ENCODE measurements at regions not wholly inside any gene's neighbourhood (a gene's known extent, or its start where the extent isn't known, plus 50 kb on each side); places are given as distances from the start of the nearest gene placed in this dataset.
"Not testable (repeated sequence)": the region's sequence is repeated elsewhere in the genome, so short reads cannot be mapped to it uniquely, and the experiment has no call there.

GRCh38 chr1:149635290-149635899 lies 51.7 kb downstream of the PPIAL4C start:
- H3K27me3 Mint-ChIP-seq; H3K9me3 Mint-ChIP-seq; H3K36me3 Mint-ChIP-seq (ENCODE audit: low read depth); intact Hi-C loops (cut with micrococcal nuclease): not testable (repeated sequence)
- H3K27ac Mint-ChIP-seq = peak overlapping the region; percentile 99
- peak overlapping the region; percentile 84 for H3K4me3 Mint-ChIP-seq
- H3K4me1 Mint-ChIP-seq = peaks cover 25% of the 10 kb centered on the region
- DNase-seq = peak; percentile 73

DNA sequence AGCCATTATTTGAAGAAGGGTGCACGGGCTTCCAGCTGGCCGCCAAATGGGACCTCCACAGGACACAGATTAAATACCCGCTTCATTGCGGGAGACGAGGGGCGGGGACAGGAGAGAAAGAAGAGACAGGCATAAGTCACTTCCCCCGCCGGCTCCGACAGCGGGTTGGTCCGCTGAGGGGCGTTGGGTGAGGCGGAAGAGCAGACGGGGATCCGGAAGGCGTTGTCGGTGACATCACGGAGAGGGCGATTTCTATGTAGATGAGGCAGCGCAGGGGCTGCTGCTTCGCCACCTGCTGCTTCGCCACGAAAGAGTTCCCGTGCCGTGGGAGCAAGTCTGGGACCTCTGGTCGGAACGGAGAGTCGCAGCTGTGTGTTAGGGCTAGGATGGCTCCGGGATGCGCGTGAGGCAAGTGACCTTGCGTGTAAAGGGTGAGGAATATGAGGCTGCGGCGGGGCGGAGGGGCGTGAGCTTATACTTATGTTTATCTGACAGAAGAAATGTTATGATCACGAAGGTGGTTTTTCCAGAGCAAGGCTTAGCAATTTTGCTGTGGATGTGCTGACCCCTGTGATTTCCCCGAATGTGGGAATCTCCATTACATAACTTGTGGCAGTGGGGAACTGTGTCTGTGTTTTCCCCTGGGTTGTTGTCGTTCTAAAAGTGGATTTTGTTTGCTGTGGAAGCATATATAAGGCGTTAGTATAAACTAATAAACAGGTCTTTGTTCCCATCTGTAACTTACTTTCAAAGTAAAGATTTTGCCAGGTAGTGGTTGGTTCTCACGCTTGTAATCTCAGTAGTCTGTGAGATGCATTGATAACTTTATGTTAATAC lies 52.9 kb downstream of the PPIAL4C start:
- intact Hi-C loops (cut with micrococcal nuclease); H3K27me3 Mint-ChIP-seq; H3K36me3 Mint-ChIP-seq (ENCODE audit: low read depth); H3K9me3 Mint-ChIP-seq: not testable (repeated sequence)
- peak overlapping the region; percentile 84 for H3K4me3 Mint-ChIP-seq
- H3K4me1 Mint-ChIP-seq = peaks cover 29% of the 10 kb centered on the region
- peak overlapping the region; percentile 99 for H3K27ac Mint-ChIP-seq
- peak; percentile 97 for DNase-seq

DNA sequence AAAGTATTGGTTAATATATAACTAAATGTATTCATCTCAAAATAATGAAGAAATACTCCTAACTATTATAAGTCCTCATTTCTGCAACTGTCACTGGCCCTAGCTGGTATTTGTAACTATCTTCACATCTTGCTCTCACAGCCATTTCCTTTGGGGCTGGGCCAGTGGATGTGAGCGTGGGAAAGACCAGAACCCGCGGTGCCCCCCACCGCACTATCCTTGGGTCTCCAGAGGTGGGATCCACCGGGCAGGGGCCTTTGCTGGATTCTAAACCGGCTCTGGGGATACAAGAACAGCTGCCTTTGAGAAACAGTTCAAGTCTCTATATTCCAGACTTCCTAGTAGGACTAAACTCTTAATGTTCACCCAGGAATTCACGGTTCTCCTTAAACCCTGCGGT lies 54.8 kb downstream of the PPIAL4C start:
- H3K9me3 Mint-ChIP-seq; H3K36me3 Mint-ChIP-seq (ENCODE audit: low read depth); intact Hi-C loops (cut with micrococcal nuclease); H3K27me3 Mint-ChIP-seq; DNase-seq; H3K4me3 Mint-ChIP-seq: not testable (repeated sequence)
- Mint-ChIP-seq H3K4me1 (peaks cover 28% of the 10 kb centered on the region), H3K27ac (peak overlapping the region; percentile 37)

GRCh38 chr1:149638901-149639658 lies 55.4 kb downstream of the PPIAL4C start:
- H3K27me3 Mint-ChIP-seq; H3K4me3 Mint-ChIP-seq; intact Hi-C loops (cut with micrococcal nuclease); H3K9me3 Mint-ChIP-seq; H3K36me3 Mint-ChIP-seq (ENCODE audit: low read depth); H3K27ac Mint-ChIP-seq: not testable (repeated sequence)
- H3K4me1 Mint-ChIP-seq = peaks cover 25% of the 10 kb centered on the region
- DNase-seq = peak; percentile 60

DNA sequence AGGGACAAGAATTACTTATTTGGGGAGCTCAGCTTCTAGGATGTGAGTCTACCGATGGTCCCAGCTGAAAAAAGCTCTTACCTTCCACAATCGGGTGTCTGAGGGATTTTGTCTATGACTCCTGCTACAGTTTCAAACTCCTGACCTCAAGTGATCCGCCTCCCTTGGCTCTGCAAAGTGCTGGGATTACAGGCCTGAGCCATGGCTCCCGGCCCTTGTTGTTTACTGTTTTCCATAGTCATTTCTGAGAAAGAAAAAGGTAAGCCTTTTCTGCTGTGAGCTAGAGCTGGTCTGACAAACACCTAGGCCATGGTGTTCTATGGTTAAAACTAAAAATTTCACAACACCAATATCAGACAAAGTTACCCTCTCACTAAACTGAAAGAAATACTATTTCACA lies 57.5 kb downstream of the PPIAL4C start:
- DNase-seq; H3K4me3 Mint-ChIP-seq; H3K27me3 Mint-ChIP-seq; H3K36me3 Mint-ChIP-seq (ENCODE audit: low read depth); H3K9me3 Mint-ChIP-seq; intact Hi-C loops (cut with micrococcal nuclease); H3K27ac Mint-ChIP-seq: not testable (repeated sequence)
- peaks cover 22% of the 10 kb centered on the region for H3K4me1 Mint-ChIP-seq

DNA sequence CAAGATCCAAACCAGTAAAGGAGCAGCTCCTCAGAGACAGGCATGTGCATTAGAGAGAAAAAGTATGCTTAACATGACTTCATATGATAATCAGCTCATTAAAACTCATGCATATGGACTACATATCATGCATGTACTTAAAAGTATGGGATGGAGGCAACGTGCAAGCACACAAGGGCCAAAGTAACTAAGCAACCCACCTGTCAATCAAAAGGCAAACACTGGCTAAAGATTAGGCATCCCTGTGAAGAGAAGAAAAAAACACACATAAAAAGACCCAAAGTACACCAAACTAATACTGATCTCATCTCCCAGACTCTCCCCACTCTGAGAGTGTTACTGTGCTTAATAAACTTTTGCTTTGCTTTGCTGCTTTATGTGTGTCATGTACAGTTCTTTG lies 61.2 kb downstream of the PPIAL4C start:
- H3K4me3 Mint-ChIP-seq; H3K27ac Mint-ChIP-seq; DNase-seq; intact Hi-C loops (cut with micrococcal nuclease); H3K27me3 Mint-ChIP-seq; H3K9me3 Mint-ChIP-seq; H3K36me3 Mint-ChIP-seq (ENCODE audit: low read depth); H3K4me1 Mint-ChIP-seq: not testable (repeated sequence)

DNA sequence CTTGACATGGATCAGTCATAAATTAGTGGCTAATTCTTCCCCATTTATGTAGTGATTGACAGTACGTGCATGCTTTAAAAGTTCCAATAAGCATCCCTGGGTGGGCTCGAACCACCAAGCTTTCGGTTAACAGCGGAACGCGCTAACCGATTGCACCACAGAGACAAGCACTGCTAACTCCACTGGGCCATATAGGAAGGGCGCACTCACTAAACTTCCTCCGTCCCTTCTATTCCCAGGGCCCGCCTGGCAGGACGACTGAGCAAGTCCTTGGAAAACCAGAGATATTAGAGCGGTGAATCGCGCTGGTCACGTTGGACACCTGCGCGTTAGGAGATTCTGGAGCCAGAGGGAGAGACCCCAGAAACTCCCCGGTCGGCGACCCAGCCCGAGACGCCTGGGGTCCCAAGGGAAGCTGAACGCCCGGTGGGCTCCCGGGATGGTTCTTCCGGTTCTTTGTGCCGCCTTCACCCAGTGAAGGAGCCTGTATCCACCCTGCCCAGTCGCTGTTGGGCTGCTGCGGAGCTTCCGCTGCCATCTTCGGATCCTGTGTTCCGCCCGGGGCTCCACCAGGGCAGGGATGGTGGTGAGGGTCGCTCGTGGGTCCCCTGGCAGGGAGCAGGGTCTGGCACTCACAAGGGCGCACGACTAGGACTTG lies 62.8 kb downstream of the PPIAL4C start:
- peak; percentile 60 for DNase-seq
- H3K36me3 Mint-ChIP-seq (ENCODE audit: low read depth); H3K4me1 Mint-ChIP-seq; intact Hi-C loops (cut with micrococcal nuclease); H3K27me3 Mint-ChIP-seq; H3K9me3 Mint-ChIP-seq: not testable (repeated sequence)
- Mint-ChIP-seq H3K27ac (peak overlapping the region; percentile 72), H3K4me3 (peak overlapping the region; percentile 87)

DNA sequence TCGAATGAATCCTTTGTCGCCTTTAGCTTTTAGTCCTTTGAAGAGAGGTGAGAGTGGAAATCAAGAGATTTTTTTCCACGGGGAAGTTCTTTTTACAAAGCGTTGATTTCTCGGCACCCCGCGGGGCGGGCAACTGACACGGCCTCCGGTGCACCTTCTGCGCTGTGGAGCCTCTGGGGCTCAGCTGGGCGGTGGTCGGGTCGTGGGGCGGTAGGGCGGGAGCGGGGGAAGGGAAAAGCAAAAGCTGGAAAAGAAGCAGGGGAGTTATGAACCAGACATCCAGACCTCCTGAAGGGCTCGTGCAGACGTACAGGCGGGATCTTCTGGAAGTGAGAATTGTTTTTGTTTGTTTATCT lies 63.3 kb downstream of the PPIAL4C start:
- H3K4me1 Mint-ChIP-seq; H3K27ac Mint-ChIP-seq; H3K36me3 Mint-ChIP-seq (ENCODE audit: low read depth); intact Hi-C loops (cut with micrococcal nuclease); H3K9me3 Mint-ChIP-seq; H3K27me3 Mint-ChIP-seq: not testable (repeated sequence)
- H3K4me3 Mint-ChIP-seq = peak overlapping the region; percentile 52
- peak; percentile 61 for DNase-seq

GRCh38 chr1:149657750-149658149 lies 74.1 kb downstream of the PPIAL4C start:
- H3K9me3 Mint-ChIP-seq; H3K4me1 Mint-ChIP-seq; H3K4me3 Mint-ChIP-seq; H3K27ac Mint-ChIP-seq; H3K27me3 Mint-ChIP-seq; intact Hi-C loops (cut with micrococcal nuclease); H3K36me3 Mint-ChIP-seq (ENCODE audit: low read depth); DNase-seq: not testable (repeated sequence)

GRCh38 chr1:149658175-149658574 lies 74.5 kb downstream of the PPIAL4C start:
- H3K27ac Mint-ChIP-seq; intact Hi-C loops (cut with micrococcal nuclease); H3K36me3 Mint-ChIP-seq (ENCODE audit: low read depth); H3K4me3 Mint-ChIP-seq; H3K27me3 Mint-ChIP-seq; DNase-seq; H3K9me3 Mint-ChIP-seq; H3K4me1 Mint-ChIP-seq: not testable (repeated sequence)

DNA sequence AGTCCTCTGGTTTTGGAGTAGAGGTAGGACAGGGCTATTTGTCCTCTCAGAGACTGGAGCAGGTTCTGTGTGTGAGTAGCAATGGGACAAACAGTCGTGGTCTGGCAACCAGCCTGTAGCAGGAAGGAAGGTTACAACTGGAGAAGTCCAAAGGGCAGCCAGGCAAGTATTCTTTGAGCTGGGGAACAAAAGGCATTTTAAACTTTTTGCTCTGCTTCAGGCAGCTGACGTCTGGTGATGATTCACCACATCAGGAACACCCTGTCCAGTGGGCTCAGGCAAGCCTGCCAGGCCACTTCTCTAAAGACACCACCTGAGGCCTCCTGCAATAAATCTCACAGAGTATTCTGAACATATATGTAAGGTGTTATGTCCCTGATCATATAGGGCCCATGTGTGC lies 81.0 kb downstream of the PPIAL4C start:
- H3K9me3 Mint-ChIP-seq; H3K4me1 Mint-ChIP-seq; DNase-seq; H3K36me3 Mint-ChIP-seq (ENCODE audit: low read depth); intact Hi-C loops (cut with micrococcal nuclease); H3K4me3 Mint-ChIP-seq; H3K27me3 Mint-ChIP-seq; H3K27ac Mint-ChIP-seq: not testable (repeated sequence)

DNA sequence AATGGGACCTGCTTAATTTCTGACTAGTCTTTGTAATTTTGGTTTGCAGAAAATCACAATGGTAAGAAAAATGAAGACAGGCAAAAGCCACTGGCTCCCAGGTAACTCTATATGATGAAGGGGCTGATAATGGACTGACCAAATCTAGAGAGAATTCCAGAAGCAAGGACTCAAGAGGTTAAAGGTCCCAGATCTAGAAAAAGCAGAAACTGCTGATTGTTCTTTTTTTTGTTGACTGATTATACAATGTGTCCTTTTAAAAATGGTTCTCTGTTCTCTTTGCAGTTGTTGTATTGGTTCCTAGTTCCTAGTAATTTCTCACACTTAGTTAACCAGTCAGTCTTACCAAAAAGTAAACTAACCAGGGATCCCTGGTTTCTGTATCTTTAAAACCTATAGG lies 81.4 kb downstream of the PPIAL4C start:
- DNase-seq; H3K9me3 Mint-ChIP-seq; H3K27me3 Mint-ChIP-seq; H3K4me1 Mint-ChIP-seq; H3K4me3 Mint-ChIP-seq; intact Hi-C loops (cut with micrococcal nuclease); H3K27ac Mint-ChIP-seq; H3K36me3 Mint-ChIP-seq (ENCODE audit: low read depth): not testable (repeated sequence)

DNA sequence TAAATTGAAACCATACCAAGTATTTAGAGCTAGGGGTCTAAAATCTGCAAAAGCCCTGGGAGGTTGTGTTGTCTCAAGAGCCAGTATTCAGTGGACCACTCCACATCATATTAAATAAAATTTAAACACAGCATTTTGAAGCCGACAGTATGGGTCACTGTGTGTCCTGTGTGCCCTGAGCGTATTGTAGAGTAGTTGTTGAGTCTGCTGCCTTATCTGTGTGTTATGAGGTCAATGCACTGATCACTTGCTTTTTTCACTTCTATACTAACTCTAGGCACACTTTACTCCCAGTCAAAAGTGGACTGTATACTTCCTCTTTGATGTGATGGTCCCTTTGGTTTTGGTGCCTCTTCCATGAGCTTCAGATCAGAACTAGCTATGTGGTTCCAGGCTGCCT lies 81.9 kb downstream of the PPIAL4C start:
- H3K27ac Mint-ChIP-seq; H3K4me3 Mint-ChIP-seq; intact Hi-C loops (cut with micrococcal nuclease); H3K4me1 Mint-ChIP-seq; DNase-seq; H3K36me3 Mint-ChIP-seq (ENCODE audit: low read depth); H3K9me3 Mint-ChIP-seq; H3K27me3 Mint-ChIP-seq: not testable (repeated sequence)

All from activated CD4-positive, alpha-beta T cell treated with anti-CD3 and anti-CD28 coated beads, Interleukin-2, amount 10 ng/mL, durations not matched to agents 24 days and 14 days (primary cell).